CD4-positive, alpha-beta T cell treated with Interferon alpha-2 for 1 hour (primary cell): ENCODE measurements at regions not wholly inside any gene's neighbourhood (a gene's known extent, or its start where the extent isn't known, plus 50 kb on each side); places are given as distances from the start of the nearest gene placed in this dataset.

Source experiments
- DNase-seq, 2 donors: peaks; one replicate each; pipeline ENCODE4 v3.0.0-alpha.2; 2020 to 2022

DNA sequence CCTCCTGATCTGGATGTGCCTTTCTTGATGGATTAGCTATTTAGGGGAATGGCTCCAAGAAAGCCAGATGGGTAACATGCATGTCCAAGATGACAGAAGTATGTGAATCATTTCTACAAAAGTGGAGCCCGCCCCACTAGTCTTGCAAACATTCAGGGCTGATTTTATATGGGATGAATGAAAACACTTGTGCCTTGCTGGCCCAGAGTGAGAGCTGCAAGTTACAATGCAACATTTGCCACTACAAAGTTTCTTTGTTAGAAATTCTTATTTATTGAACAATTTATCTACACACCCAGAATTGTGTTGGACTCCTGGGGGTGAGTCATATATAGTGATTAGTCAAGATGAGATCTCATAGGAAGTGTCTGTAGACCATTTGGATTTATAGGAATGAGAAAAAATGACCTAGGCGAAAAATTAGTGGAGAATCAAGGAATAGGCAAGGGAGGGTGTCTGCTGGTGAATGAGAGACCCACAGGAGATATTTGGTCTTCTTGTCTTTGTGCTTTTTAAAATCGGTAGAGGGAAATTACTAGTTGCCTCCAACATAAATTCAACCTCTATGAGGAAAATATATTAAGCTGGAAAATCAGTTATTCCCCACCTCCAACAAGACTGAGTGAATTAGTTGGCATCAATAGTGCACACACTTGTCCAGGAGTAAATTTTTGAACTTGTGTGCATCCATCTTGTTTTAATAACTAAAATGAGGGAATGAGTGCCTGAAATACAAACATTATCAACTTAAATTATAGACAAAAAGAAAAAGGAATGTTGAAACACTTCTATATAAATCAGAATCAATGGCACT, 53.5 kb upstream of the DCBLD2 start:
- no peak for DNase-seq

DNA sequence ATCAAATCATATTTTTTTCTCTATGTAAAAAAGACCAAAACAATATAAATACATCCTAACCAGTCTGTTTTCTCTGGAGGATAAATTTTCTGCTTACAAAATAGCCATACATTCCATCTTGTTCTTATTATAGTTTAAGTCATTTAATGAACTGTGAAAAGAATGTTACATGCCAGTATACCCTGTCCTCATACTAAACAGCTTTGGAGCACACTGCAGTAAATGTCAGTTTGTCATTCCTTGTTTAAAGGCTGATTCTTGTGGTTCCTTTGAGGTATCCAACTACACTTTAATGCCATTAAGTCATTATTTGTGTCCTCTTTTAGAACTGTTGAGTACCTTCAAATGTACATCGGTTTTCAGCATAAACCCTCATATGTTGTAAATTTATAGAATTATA, 52.7 kb upstream of the DCBLD2 start:
- DNase-seq: no peak

DNA sequence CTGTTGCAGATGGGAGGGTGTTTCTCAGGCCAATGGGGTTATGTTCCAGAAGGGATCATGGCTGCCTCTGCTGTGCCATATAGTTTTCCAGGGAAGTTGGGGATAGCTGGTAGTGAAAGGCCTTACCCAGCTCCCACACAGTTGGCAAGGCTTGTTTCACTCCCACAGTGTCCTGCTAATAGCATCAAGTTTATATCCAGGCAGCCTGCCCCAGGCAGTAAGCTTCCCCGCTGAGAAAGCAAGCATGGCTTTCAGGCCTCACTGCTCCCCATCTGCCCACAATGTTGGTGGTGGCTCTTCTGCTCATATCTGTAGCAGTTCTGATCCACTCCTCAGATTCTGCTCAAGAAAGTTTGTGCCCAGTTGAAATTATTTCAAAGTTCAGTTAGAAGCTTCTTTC, 50.9 kb upstream of the DCBLD2 start:
- no peak for DNase-seq
